Thoracic aorta (tissue), 2 donors: ENCODE measurements at regions not wholly inside any gene's neighbourhood (a gene's known extent, or its start where the extent isn't known, plus 50 kb on each side); places are given as distances from the start of the nearest gene placed in this dataset.

Experiments
- ATAC-seq: fragments of 150-250 bp; one replicate; pipeline ENCODE4 v1.8.0; 2017; ENCODE audit warnings: low read depth; ENCODE audit not compliant: insufficient number of reproducible peaks, low FRiP score
- DNase-seq: peaks from one replicate; pipeline ENCODE4 v3.0.0-alpha.2; 2020; ENCODE audit warnings: low spot score
- H3K27ac ChIP-seq, 2 donors: fragments of 200-600 bp; sonication (generic); 1 replicate in 1 of 2; 2 replicates in 1 of 2; pipeline ENCODE4 v1.5.1; 2016; ENCODE audit warnings: mild to moderate bottlenecking in 2 of 2, moderate library complexity in 2 of 2
- H3K27me3 ChIP-seq: fragments of 200-600 bp; sonication (generic); replicated peaks from 2 replicates; pipeline ENCODE4 v1.6.0; 2016; ENCODE audit warnings: mild to moderate bottlenecking; ENCODE audit not compliant: insufficient read depth
- H3K36me3 ChIP-seq: fragments of 200-600 bp; sonication (generic); one replicate; pipeline ENCODE4 v1.5.1; 2016
- H3K4me1 ChIP-seq, 2 donors: fragments of 200-600 bp; sonication (generic); 1 replicate in 1 of 2; 2 replicates in 1 of 2; pipeline versions ENCODE4 v1.5.1 to v1.6.0; 2016; ENCODE audit warnings: low read depth in 2 of 2, mild to moderate bottlenecking in 1 of 2; ENCODE audit not compliant: control insufficient read depth in 1 of 2
- H3K4me3 ChIP-seq: fragments of 200-600 bp; sonication (generic); 2 replicates; pipeline ENCODE4 v1.5.1; 2016; ENCODE audit warnings: mild to moderate bottlenecking
- H3K9me3 ChIP-seq: fragments of 200-600 bp; sonication (generic); 2 replicates; pipeline ENCODE4 v1.5.1; 2016
- TF ChIP-seq, protein P1 (sequence below): fragments of 200-600 bp; sonication (generic); IDR thresholded peaks from one replicate; pipeline ENCODE4 v1.5.1; 2019; ENCODE audit warnings: antibody characterized with exemption

- TF ChIP-seq, protein P1, sequence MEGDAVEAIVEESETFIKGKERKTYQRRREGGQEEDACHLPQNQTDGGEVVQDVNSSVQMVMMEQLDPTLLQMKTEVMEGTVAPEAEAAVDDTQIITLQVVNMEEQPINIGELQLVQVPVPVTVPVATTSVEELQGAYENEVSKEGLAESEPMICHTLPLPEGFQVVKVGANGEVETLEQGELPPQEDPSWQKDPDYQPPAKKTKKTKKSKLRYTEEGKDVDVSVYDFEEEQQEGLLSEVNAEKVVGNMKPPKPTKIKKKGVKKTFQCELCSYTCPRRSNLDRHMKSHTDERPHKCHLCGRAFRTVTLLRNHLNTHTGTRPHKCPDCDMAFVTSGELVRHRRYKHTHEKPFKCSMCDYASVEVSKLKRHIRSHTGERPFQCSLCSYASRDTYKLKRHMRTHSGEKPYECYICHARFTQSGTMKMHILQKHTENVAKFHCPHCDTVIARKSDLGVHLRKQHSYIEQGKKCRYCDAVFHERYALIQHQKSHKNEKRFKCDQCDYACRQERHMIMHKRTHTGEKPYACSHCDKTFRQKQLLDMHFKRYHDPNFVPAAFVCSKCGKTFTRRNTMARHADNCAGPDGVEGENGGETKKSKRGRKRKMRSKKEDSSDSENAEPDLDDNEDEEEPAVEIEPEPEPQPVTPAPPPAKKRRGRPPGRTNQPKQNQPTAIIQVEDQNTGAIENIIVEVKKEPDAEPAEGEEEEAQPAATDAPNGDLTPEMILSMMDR, result no peak
- Histone ChIP-seq H3K36me3 (no peaks in the 10 kb centered on the region), H3K27ac (no peak overlapping the region), H3K27me3 (no peaks in the 10 kb centered on the region), H3K4me1 (no peaks in the 10 kb centered on the region), H3K9me3 (no peaks in the 10 kb centered on the region), H3K4me3 (no peak overlapping the region)
- ATAC-seq (no peak), DNase-seq (no peak)
Measured at GRCh38 chr9:81513059-81513458, 176.3 kb downstream of the TLE1 start.

DNA sequence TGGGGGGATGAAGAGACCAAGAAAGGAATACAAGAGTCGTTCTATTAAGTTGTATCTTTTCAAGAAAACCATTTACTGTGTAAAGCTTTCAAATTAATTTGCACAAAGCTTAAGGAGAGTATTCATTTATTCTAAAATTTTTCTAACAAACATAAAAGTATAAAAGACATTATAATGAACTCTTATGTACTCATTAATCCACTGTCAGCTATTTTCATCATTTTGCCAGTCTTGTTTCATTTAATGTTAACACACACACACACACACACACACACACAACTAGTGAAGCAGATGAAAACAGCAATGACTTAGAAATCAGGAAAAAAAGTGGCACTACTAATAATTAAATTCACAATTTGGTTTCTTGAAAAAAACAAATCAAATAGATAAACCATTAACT is 176.7 kb downstream of the TLE1 start:
- no peaks in the 10 kb centered on the region for H3K4me1 ChIP-seq
- H3K36me3 ChIP-seq, result no peaks in the 10 kb centered on the region
- H3K27me3 ChIP-seq, result no peaks in the 10 kb centered on the region
- ATAC-seq, result no peak
- no peak overlapping the region for H3K4me3 ChIP-seq
- no peak overlapping the region for H3K27ac ChIP-seq
- no peaks in the 10 kb centered on the region for H3K9me3 ChIP-seq
- TF ChIP-seq, protein P1, result no peak
- DNase-seq, result no peak

- TF ChIP-seq, protein P1, result no peak
- H3K27ac ChIP-seq, result no peak overlapping the region
- ATAC-seq, result no peak
- no peak for DNase-seq
- H3K36me3 ChIP-seq, result no peaks in the 10 kb centered on the region
- H3K27me3 ChIP-seq, result no peaks in the 10 kb centered on the region
- H3K9me3 ChIP-seq, result no peaks in the 10 kb centered on the region
- no peaks in the 10 kb centered on the region for H3K4me1 ChIP-seq
- no peak overlapping the region for H3K4me3 ChIP-seq
Measured at GRCh38 chr9:81508476-81508875, 180.9 kb downstream of the TLE1 start.

GRCh38 chr9:81506941-81507864 is 182.1 kb downstream of the TLE1 start:
- H3K4me3 ChIP-seq, result no peak overlapping the region
- no peaks in the 10 kb centered on the region for H3K27me3 ChIP-seq
- DNase-seq (no peak), ATAC-seq (no peak)
- no peaks in the 10 kb centered on the region for H3K9me3 ChIP-seq
- H3K27ac ChIP-seq, result no peak overlapping the region
- no peaks in the 10 kb centered on the region for H3K4me1 ChIP-seq
- H3K36me3 ChIP-seq, result no peaks in the 10 kb centered on the region
- TF ChIP-seq, protein P1, result no peak

GRCh38 chr9:81499594-81499993 is 189.8 kb downstream of the TLE1 start:
- H3K27me3 ChIP-seq, result no peaks in the 10 kb centered on the region
- H3K27ac ChIP-seq, result peak overlapping the region; percentile 73 to 84
- DNase-seq, result no peak
- TF ChIP-seq, protein P1, result no peak
- no peak for ATAC-seq
- peaks cover 9 to 22% of the 10 kb centered on the region in 2 donors for H3K4me1 ChIP-seq
- H3K4me3 ChIP-seq, result peak overlapping the region; percentile 44
- H3K9me3 ChIP-seq, result no peaks in the 10 kb centered on the region
- no peaks in the 10 kb centered on the region for H3K36me3 ChIP-seq
